LNCAP (cell line): ENCODE measurements at regions not wholly inside any gene's neighbourhood (a gene's known extent, or its start where the extent isn't known, plus 50 kb on each side); places are given as distances from the start of the nearest gene placed in this dataset.

Source experiments
- CTCF ChIP-seq: fragments of 450-650 bp; IDR thresholded peaks from 2 replicates; pipeline ENCODE4 v1.5.1; 2017; ENCODE audit warnings: mild to moderate bottlenecking

- no peak for TF ChIP-seq CTCF
These were observed 621.4 kb downstream of the DIAPH3 start for GRCh38 chr13:59542303-59542702.

DNA sequence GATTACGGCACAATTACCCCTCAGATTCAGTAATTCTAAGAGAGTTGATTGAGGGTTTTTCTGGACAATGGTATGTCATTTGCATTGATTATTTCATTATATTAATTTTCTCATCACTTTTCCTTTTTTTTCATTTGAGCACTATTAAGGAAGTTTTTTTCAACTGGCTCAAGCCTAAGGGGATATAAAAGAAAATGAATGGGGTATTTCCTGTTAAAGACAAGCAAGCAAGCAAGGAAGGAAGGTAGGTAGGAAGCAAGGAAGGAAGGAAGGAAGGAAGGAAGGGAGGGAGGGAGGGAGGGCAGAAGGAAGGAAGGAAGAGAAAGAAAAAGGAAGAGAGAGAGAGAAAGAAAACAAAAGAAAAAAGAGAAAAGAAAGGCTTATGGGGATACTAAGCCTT is 620.3 kb downstream of the DIAPH3 start:
- TF ChIP-seq CTCF = no peak

- TF ChIP-seq CTCF = no peak
These were observed 618.7 kb downstream of the DIAPH3 start for GRCh38 chr13:59545007-59545406.

GRCh38 chr13:59546178-59546577 is 617.5 kb downstream of the DIAPH3 start:
- TF ChIP-seq CTCF = no peak

- no peak for TF ChIP-seq CTCF
These were observed 615.8 kb downstream of the DIAPH3 start for GRCh38 chr13:59547950-59548349.

DNA sequence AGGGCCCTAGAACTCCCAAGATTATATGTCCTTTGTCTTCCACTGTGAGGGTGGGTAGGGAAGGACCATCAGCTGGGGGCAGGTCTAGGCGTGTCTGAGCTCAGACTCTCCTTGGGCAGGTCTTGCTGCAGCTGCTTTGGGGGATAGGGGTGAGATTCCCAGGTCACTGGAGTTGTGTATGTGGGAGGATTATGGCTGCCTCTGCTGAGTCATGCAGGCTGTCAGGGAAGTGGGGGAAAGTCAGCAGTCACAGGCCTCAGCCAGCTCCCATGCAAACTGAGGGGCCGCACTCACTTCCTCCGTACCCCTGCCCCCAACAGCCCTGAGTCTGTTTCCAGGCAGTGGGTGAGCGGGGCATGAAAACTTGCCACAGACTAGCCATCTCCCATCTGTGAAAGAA is 600.8 kb downstream of the DIAPH3 start:
- no peak for TF ChIP-seq CTCF

- no peak for TF ChIP-seq CTCF
These were observed 597.2 kb downstream of the DIAPH3 start for GRCh38 chr13:59566561-59566960.

GRCh38 chr13:59568306-59568705 is 595.4 kb downstream of the DIAPH3 start:
- TF ChIP-seq CTCF = no peak
